Adrenal gland (tissue), 9 donors: ENCODE measurements at regions not wholly inside any gene's neighbourhood (a gene's known extent, or its start where the extent isn't known, plus 50 kb on each side); places are given as distances from the start of the nearest gene placed in this dataset.

Source experiments
- DNase-seq, 7 donors: peaks; one replicate each; pipeline ENCODE4 v3.0.0-alpha.2; 2019 to 2020
- H3K27ac ChIP-seq, 5 donors: fragments of 200-600 bp; sonication (generic) in 4 of 5; 1 replicate in 3 of 5; 2 replicates in 2 of 5; pipeline versions ENCODE4 v1.5.1 to v1.8.0; 2016 to 2020; ENCODE audit warnings: mild to moderate bottlenecking in 1 of 5
- H3K27me3 ChIP-seq: fragments of 200-600 bp; 2 replicates; pipeline ENCODE4 v1.8.0; 2021
- H3K36me3 ChIP-seq, 2 donors: fragments of 200-600 bp; replicated peaks in 1 of 2; 1 replicate in 1 of 2; 2 replicates in 1 of 2; pipeline versions ENCODE4 v1.5.1 to v1.8.0; 2018 to 2022
- H3K4me1 ChIP-seq, 2 donors: fragments of 200-600 bp; replicated peaks in 1 of 2; 1 replicate in 1 of 2; 2 replicates in 1 of 2; pipeline versions ENCODE4 v1.5.1 to v1.8.0; 2018 to 2021
- H3K4me3 ChIP-seq, 4 donors: fragments of 200-600 bp; sonication (generic) in 3 of 4; one replicate each; pipeline ENCODE4 v1.5.1; 2016 to 2018
- H3K9me3 ChIP-seq, 3 donors: fragments of 200-600 bp; sonication (generic) in 1 of 3; replicated peaks in 1 of 3; 1 replicate in 2 of 3; 2 replicates in 1 of 3; pipeline versions ENCODE4 v1.5.1 to v1.8.0; 2016 to 2021
- CTCF ChIP-seq, 6 experiments: fragments of 450-650 bp in 4 of 6; fragments of 200-600 bp in 2 of 6; sonication (generic) in 1 of 6; IDR thresholded peaks; 1 replicate in 5 of 6; 2 replicates in 1 of 6; pipeline versions ENCODE4 v1.5.1 to v1.8.0; 2016 to 2021; ENCODE audit warnings: antibody characterized with exemption in 6 of 6, mild to moderate bottlenecking in 2 of 6, moderate library complexity in 1 of 6
- POLR2A ChIP-seq, 2 donors: fragments of 450-650 bp; IDR thresholded peaks; one replicate each; pipeline ENCODE4 v1.6.1; 2017; ENCODE audit warnings: antibody characterized with exemption in 2 of 2, mild to moderate bottlenecking in 2 of 2, moderate library complexity in 1 of 2
- WGBS, 4 donors: extraction: QIAGEN DNeasy Blood & Tissue Kit in 2 of 4; methylation state at CpG; one replicate each; pipeline versions ENCODE4 v1.1.5 to v1.1.7; 2013 to 2017; 5-methylcytosine and 5-hydroxymethylcytosine counted together
- intact Hi-C, 2 donors: fragments of 100-400 bp; cut with DNase I; formaldehyde crosslinking; loops; one replicate each; pipeline versions ENCODE4 v1.14.1 to v1.15.0; 2022 to 2023
- donor health status: healthy with polysubstance abuse.
- donor health status: Bipolar disorder and iron deficiency.
- donor health status: DM: yes; HTN: yes; CAD: no.
- donor health status: DM: no; HTN: no; CAD: no.
- donor health status: DM: no; HTN: no; CAD: no.

GRCh38 chr4:138945401-138945800 is 70.2 kb upstream of the NOCT start:
- H3K9me3 ChIP-seq = no peaks in the 10 kb centered on the region
- 73 to 83% (median 80%) methylated on average over 2 of the region's 2 CpGs for WGBS, 4 donors
- H3K36me3 ChIP-seq = no peaks in the 10 kb centered on the region
- no peaks in the 10 kb centered on the region for H3K27me3 ChIP-seq
- intact Hi-C loops = no loop called here
- no peaks in the 10 kb centered on the region for H3K4me1 ChIP-seq
- TF ChIP-seq POLR2A (IDR thresholded peaks at IDR 0.05) (no peak), CTCF (IDR thresholded peaks at IDR 0.05) (no peak)
- no peak for DNase-seq
- no peak overlapping the region for H3K27ac ChIP-seq
- H3K4me3 ChIP-seq = no peak overlapping the region

GRCh38 chr4:138943893-138944292 is 71.7 kb upstream of the NOCT start:
- WGBS, 4 donors = 87 to 93% (median 90%) methylated on average over 5 of the region's 5 CpGs
- intact Hi-C loops = no loop called here
- H3K36me3 ChIP-seq = no peaks in the 10 kb centered on the region
- H3K27me3 ChIP-seq = no peaks in the 10 kb centered on the region
- H3K27ac ChIP-seq = no peak overlapping the region
- no peak overlapping the region for H3K4me3 ChIP-seq
- no peaks in the 10 kb centered on the region for H3K9me3 ChIP-seq
- no peaks in the 10 kb centered on the region for H3K4me1 ChIP-seq
- DNase-seq = no peak
- TF ChIP-seq POLR2A (IDR thresholded peaks at IDR 0.05) (no peak), CTCF (IDR thresholded peaks at IDR 0.05) (no peak)

- Histone ChIP-seq H3K4me1 (no peaks in the 10 kb centered on the region), H3K9me3 (no peaks in the 10 kb centered on the region), H3K4me3 (no peak overlapping the region), H3K36me3 (no peaks in the 10 kb centered on the region), H3K27me3 (no peaks in the 10 kb centered on the region), H3K27ac (no peak overlapping the region)
- intact Hi-C loops = no loop called here
- WGBS, 4 donors = 85 to 96% (median 91%) methylated on average over 1 of the region's 1 CpG
- DNase-seq = no peak
- TF ChIP-seq CTCF (IDR thresholded peaks at IDR 0.05) = no peak
- no peak for TF ChIP-seq POLR2A (IDR thresholded peaks at IDR 0.05)
Measured at GRCh38 chr4:138941037-138941436, 74.5 kb upstream of the NOCT start.

GRCh38 chr4:138939960-138940359 is 75.6 kb upstream of the NOCT start:
- Histone ChIP-seq H3K27me3 (no peaks in the 10 kb centered on the region), H3K9me3 (no peaks in the 10 kb centered on the region), H3K4me1 (no peaks in the 10 kb centered on the region), H3K27ac (no peak overlapping the region), H3K36me3 (no peaks in the 10 kb centered on the region), H3K4me3 (no peak overlapping the region)
- 55 to 74% (median 67%) methylated on average over 4 of the region's 4 CpGs for WGBS, 4 donors
- intact Hi-C loops = no loop called here
- DNase-seq = no peak
- no peak for TF ChIP-seq CTCF (IDR thresholded peaks at IDR 0.05)
- no peak for TF ChIP-seq POLR2A (IDR thresholded peaks at IDR 0.05)
